NCI-H1417 (cell line): ENCODE measurements at regions not wholly inside any gene's neighbourhood (a gene's known extent, or its start where the extent isn't known, plus 50 kb on each side); places are given as distances from the start of the nearest gene placed in this dataset.
"Not testable (repeated sequence)": the region's sequence is repeated elsewhere in the genome, so short reads cannot be mapped to it uniquely, and the experiment has no call there.

ENCODE experiments used
- DNase-seq, 3 experiments: peaks; one replicate each; lab custom pipeline; 2025; lab: John Stamatoyannopoulos, UW

GRCh38 chr6:97687916-97688315 is 404.9 kb upstream of the MMS22L start:
- no peak for DNase-seq

GRCh38 chr6:97689078-97689754 is 406.2 kb upstream of the MMS22L start:
- DNase-seq, result peak in 2 of 3 experiments; percentile 6 to 28

- DNase-seq, result no peak
Observed at GRCh38 chr6:97697456-97697855, 414.4 kb upstream of the MMS22L start.

- DNase-seq, result no peak
Observed at GRCh38 chr6:97701801-97702200, 418.8 kb upstream of the MMS22L start.

GRCh38 chr6:97702248-97702647 is 419.2 kb upstream of the MMS22L start:
- DNase-seq, result peak in 1 of 3 experiments; percentile 17

GRCh38 chr6:97703661-97704060 is 420.6 kb upstream of the MMS22L start:
- DNase-seq, result no peak

GRCh38 chr6:97705568-97705967 is 422.6 kb upstream of the MMS22L start:
- DNase-seq, result peak in 2 of 3 experiments; percentile 4 to 15

- DNase-seq, result no peak
Observed at GRCh38 chr6:97712751-97713150, 429.7 kb upstream of the MMS22L start.

GRCh38 chr6:97714772-97715171 is 431.8 kb upstream of the MMS22L start:
- DNase-seq, result no peak

GRCh38 chr6:97717086-97717485 is 434.1 kb upstream of the MMS22L start:
- DNase-seq, result no peak

- DNase-seq, result peak in 2 of 3 experiments; percentile 0 to 51
Observed at GRCh38 chr6:97726378-97726777, 443.4 kb upstream of the MMS22L start.

GRCh38 chr6:97732045-97732444 is 449.0 kb upstream of the MMS22L start:
- DNase-seq, result no peak

GRCh38 chr6:97757575-97757974 is 474.6 kb upstream of the MMS22L start:
- no peak for DNase-seq

GRCh38 chr6:97765461-97765860 is 482.4 kb upstream of the MMS22L start:
- peak in 1 of 3 experiments; percentile 9 for DNase-seq

GRCh38 chr6:97771372-97771771 is 488.4 kb upstream of the MMS22L start:
- no peak for DNase-seq

- no peak for DNase-seq
Observed at GRCh38 chr6:97775012-97775411, 492.0 kb upstream of the MMS22L start.

- DNase-seq, result no peak
Observed at GRCh38 chr6:97778290-97779038, 495.4 kb upstream of the MMS22L start.

- not testable (repeated sequence) for DNase-seq
Observed at GRCh38 chr6:97779039-97779766, 496.2 kb upstream of the MMS22L start.

GRCh38 chr6:97790926-97791590 is 508.0 kb upstream of the MMS22L start:
- no peak for DNase-seq

GRCh38 chr6:97805596-97805995 is 522.6 kb upstream of the MMS22L start:
- DNase-seq, result no peak

GRCh38 chr6:97812940-97813339 is 529.9 kb upstream of the MMS22L start:
- no peak for DNase-seq

- no peak for DNase-seq
Observed at GRCh38 chr6:97813889-97814567, 531.0 kb upstream of the MMS22L start.
